PC-3 (cell line): ENCODE measurements at regions not wholly inside any gene's neighbourhood (a gene's known extent, or its start where the extent isn't known, plus 50 kb on each side); places are given as distances from the start of the nearest gene placed in this dataset.

Experiments used
- ATAC-seq: fragments of 200-7000 bp; cut with Tn5 transposase; 2 replicates; pipeline ENCODE4 v1.9.1; 2020; ENCODE audit warnings: mild to moderate bottlenecking, moderate library complexity
- BruUV-seq: library from RNA; stranded (reverse); fragments of 400-500 nt; replicated peaks from 2 replicates; lab custom pipeline; 2021; lab: Mats Ljungman, UMichigan
- CTCF ChIA-PET: fragments of 300-600 bp; sonication (Branson Sonifier 250); formaldehyde crosslinking; loops from one replicate; lab custom pipeline; 2022; ENCODE audit warnings: antibody characterized with exemption; lab: Charles Lee
- POLR2A ChIA-PET: fragments of 300-600 bp; sonication (Branson Sonifier 250); formaldehyde crosslinking; loops from one replicate; lab custom pipeline; 2022; ENCODE audit warnings: antibody characterized with exemption; ENCODE audit not compliant: unreplicated experiment; lab: Charles Lee
- DNase-seq: peaks from one replicate; pipeline ENCODE4 v3.0.0-alpha.2; 2015
- H2AFZ ChIP-seq: fragments of 300-600 bp; sonication (generic); 2 replicates; pipeline ENCODE4 v1.6.0; 2016; ENCODE audit warnings: antibody characterized with exemption, low read length
- H3F3A ChIP-seq: fragments of 300-600 bp; sonication (generic); one replicate; pipeline ENCODE4 v1.6.0; 2017; ENCODE audit warnings: antibody characterized with exemption, low read length, control low read depth, mild to moderate bottlenecking; ENCODE audit not compliant: unreplicated experiment
- H3K27ac ChIP-seq: fragments of 300-600 bp; sonication (generic); 2 replicates; pipeline ENCODE4 v1.5.1; 2016; ENCODE audit warnings: mild to moderate bottlenecking, low read length
- H3K27me3 ChIP-seq: fragments of 300-600 bp; sonication (generic); 2 replicates; pipeline ENCODE4 v1.6.1; 2016; ENCODE audit warnings: low read length, mixed read lengths
- H3K36me3 ChIP-seq: fragments of 300-600 bp; sonication (generic); 2 replicates; pipeline ENCODE4 v1.6.1; 2016; ENCODE audit warnings: low read depth, mixed run types, low read length, mixed read lengths
- H3K4me1 ChIP-seq: fragments of 300-600 bp; sonication (generic); 2 replicates; pipeline ENCODE4 v1.5.1; 2016; ENCODE audit warnings: low read length; ENCODE audit not compliant: insufficient read depth
- H3K4me2 ChIP-seq: fragments of 300-600 bp; sonication (generic); 2 replicates; pipeline ENCODE4 v1.6.0; 2016; ENCODE audit warnings: low read length
- H3K4me3 ChIP-seq: fragments of 300-600 bp; sonication (generic); 2 replicates; pipeline ENCODE4 v1.5.1; 2016; ENCODE audit warnings: mild to moderate bottlenecking, low read length, mixed read lengths
- H3K79me2 ChIP-seq: fragments of 300-600 bp; sonication (generic); 2 replicates; pipeline ENCODE4 v1.6.1; 2017; ENCODE audit warnings: low read length, mixed read lengths
- H3K9ac ChIP-seq: fragments of 300-600 bp; sonication (generic); 2 replicates; pipeline ENCODE4 v1.6.0; 2016; ENCODE audit warnings: mild to moderate bottlenecking, low read length
- H3K9me2 ChIP-seq: fragments of 300-600 bp; sonication (generic); replicated peaks from 2 replicates; pipeline ENCODE4 v1.6.1; 2016; ENCODE audit warnings: mixed run types, low read length, mixed read lengths
- H3K9me3 ChIP-seq: fragments of 300-600 bp; sonication (generic); 2 replicates; pipeline ENCODE4 v1.6.1; 2016; ENCODE audit warnings: low read length, mixed read lengths
- H4K20me1 ChIP-seq: fragments of 300-600 bp; sonication (generic); 2 replicates; pipeline ENCODE4 v1.6.1; 2016; ENCODE audit warnings: low read length, mixed read lengths
- CTCF ChIP-seq: fragments of 300-600 bp; sonication (generic); conservative IDR thresholded peaks from 2 replicates; pipeline ENCODE4 v1.5.1; 2017; ENCODE audit warnings: antibody characterized with exemption, low read depth, mild to moderate bottlenecking, low read length
- EZH2 ChIP-seq: fragments of 300-600 bp; sonication (generic); IDR thresholded peaks from one replicate; pipeline ENCODE4 v1.6.1; 2017; ENCODE audit warnings: antibody characterized with exemption, mild to moderate bottlenecking, low read length; ENCODE audit not compliant: unreplicated experiment
- EZH2phosphoT487 ChIP-seq: fragments of 300-600 bp; sonication (generic); IDR thresholded peaks from 2 replicates; pipeline ENCODE4 v1.6.1; 2018; ENCODE audit warnings: mild to moderate bottlenecking, antibody characterized with exemption, low read length, borderline replicate concordance
- intact Hi-C: fragments of 100-400 bp; cut with micrococcal nuclease; formaldehyde crosslinking; loops from 2 replicates; pipeline ENCODE4 v1.9.0; 2023

DNA sequence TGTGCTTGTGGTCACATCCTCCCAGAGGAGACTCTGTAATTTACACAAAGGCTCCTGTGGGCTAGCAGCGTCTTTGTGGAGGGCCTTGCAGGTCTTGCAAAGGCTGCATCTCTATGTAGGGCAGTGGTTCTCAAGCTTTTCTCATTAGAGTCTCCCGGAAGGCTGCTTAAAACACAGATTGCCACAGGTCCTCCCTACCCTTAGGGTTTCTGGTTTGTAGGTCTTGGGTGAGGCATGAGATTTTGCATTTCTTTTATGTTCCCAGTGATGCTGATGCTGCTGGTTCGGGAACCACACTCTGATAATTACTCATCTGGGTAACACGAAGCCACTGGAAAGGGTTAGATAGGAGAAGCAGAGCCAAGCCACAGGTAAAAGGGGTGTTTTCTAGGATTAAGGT lies 151.3 kb upstream of the ZBED5 start:
- H3K4me3 ChIP-seq: no peak overlapping the region
- DNase-seq (no peak), ATAC-seq (no peak)
- POLR2A ChIA-PET: no interaction called here
- no TSS peak for BruUV-seq
- no peaks in the 10 kb centered on the region for H3K9me3 ChIP-seq
- no peaks in the 10 kb centered on the region for H3K79me2 ChIP-seq
- H3K27ac ChIP-seq: no peak overlapping the region
- no peak overlapping the region for H2AFZ ChIP-seq
- no peak for TF ChIP-seq EZH2
- no peak for TF ChIP-seq EZH2phosphoT487
- TF ChIP-seq CTCF: no peak
- no peaks in the 10 kb centered on the region for H3F3A ChIP-seq
- no peak overlapping the region for H3K9ac ChIP-seq
- H3K4me2 ChIP-seq: no peak overlapping the region
- intact Hi-C loops: no loop called here
- CTCF ChIA-PET: no interaction called here
- no peaks in the 10 kb centered on the region for H3K4me1 ChIP-seq
- no peaks in the 10 kb centered on the region for H3K36me3 ChIP-seq
- H3K9me2 ChIP-seq: no peaks in the 10 kb centered on the region
- no peaks in the 10 kb centered on the region for H3K27me3 ChIP-seq
- H4K20me1 ChIP-seq: no peaks in the 10 kb centered on the region

DNA sequence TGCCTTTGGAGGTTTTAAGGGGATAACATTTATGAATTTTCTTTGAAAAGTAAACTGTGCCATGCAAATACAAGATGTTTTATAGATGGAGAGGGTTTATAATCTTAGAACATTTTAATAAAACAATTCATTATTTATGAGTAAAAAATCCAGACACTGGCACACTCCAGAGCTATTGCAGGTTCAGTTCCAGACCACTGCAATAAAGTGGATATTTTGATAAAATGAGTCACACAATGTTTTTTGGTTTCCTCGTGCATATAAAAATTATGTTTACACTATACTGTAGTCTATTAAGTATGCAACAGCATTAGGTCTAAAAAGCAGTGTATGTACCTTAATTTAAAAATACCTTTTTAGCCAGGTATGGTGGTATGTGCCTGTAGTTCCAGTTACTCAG lies 146.2 kb upstream of the ZBED5 start:
- Histone ChIP-seq H3K9me2 (no peaks in the 10 kb centered on the region), H3K4me2 (no peak overlapping the region), H3K4me1 (no peaks in the 10 kb centered on the region), H3K9me3 (no peaks in the 10 kb centered on the region), H3F3A (no peaks in the 10 kb centered on the region), H3K9ac (no peak overlapping the region), H3K27ac (no peak overlapping the region), H3K4me3 (no peak overlapping the region), H3K27me3 (no peaks in the 10 kb centered on the region), H4K20me1 (no peaks in the 10 kb centered on the region), H3K79me2 (no peaks in the 10 kb centered on the region), H3K36me3 (no peaks in the 10 kb centered on the region), H2AFZ (no peak overlapping the region)
- ChIA-PET CTCF (interaction anchor here (0.8 to 1.0 kb wide), 2 partner anchors 70 to 212 kb away, joined by 3 read pairs; no protein-coding TSS in a partner anchor), POLR2A (no interaction called here)
- no peak for DNase-seq
- no TSS peak for BruUV-seq
- ATAC-seq: peak; percentile 86
- TF ChIP-seq EZH2phosphoT487: no peak
- no peak for TF ChIP-seq EZH2
- no peak for TF ChIP-seq CTCF
- intact Hi-C loops: no loop called here

GRCh38 chr11:11003226-11003625 lies 145.4 kb upstream of the ZBED5 start:
- POLR2A ChIA-PET: no interaction called here
- Histone ChIP-seq H3K4me3 (no peak overlapping the region), H3K9me2 (no peaks in the 10 kb centered on the region), H3K27me3 (no peaks in the 10 kb centered on the region), H3K27ac (no peak overlapping the region), H3K9ac (no peak overlapping the region), H2AFZ (no peak overlapping the region), H3K36me3 (no peaks in the 10 kb centered on the region), H4K20me1 (no peaks in the 10 kb centered on the region), H3K4me1 (no peaks in the 10 kb centered on the region), H3K9me3 (no peaks in the 10 kb centered on the region), H3K79me2 (no peaks in the 10 kb centered on the region), H3K4me2 (no peak overlapping the region), H3F3A (no peaks in the 10 kb centered on the region)
- ATAC-seq (no peak), DNase-seq (no peak)
- intact Hi-C loops: no loop called here
- CTCF ChIA-PET: interaction anchor here (0.8 kb wide), 1 partner anchor 69 kb away, joined by 3 read pairs; no protein-coding TSS in a partner anchor
- no TSS peak for BruUV-seq
- TF ChIP-seq EZH2: no peak
- TF ChIP-seq CTCF: no peak
- TF ChIP-seq EZH2phosphoT487: no peak
